AG10803 (cell line): ENCODE measurements at regions not wholly inside any gene's neighbourhood (a gene's known extent, or its start where the extent isn't known, plus 50 kb on each side); places are given as distances from the start of the nearest gene placed in this dataset.

Source experiments
- DNase-seq: peaks from one replicate; pipeline ENCODE4 v3.0.0; 2010; ENCODE audit warnings: low read depth
- H3K4me3 ChIP-seq: 2 replicates; pipeline ENCODE4 v1.5.1; 2011; ENCODE audit warnings: mild to moderate bottlenecking, low read length, control low read depth
- TF ChIP-seq, protein P1 (sequence below): conservative IDR thresholded peaks from 2 replicates; pipeline ENCODE4 v1.5.1; 2011; ENCODE audit warnings: mild to moderate bottlenecking, low read length, control low read depth, inconsistent platforms

DNA sequence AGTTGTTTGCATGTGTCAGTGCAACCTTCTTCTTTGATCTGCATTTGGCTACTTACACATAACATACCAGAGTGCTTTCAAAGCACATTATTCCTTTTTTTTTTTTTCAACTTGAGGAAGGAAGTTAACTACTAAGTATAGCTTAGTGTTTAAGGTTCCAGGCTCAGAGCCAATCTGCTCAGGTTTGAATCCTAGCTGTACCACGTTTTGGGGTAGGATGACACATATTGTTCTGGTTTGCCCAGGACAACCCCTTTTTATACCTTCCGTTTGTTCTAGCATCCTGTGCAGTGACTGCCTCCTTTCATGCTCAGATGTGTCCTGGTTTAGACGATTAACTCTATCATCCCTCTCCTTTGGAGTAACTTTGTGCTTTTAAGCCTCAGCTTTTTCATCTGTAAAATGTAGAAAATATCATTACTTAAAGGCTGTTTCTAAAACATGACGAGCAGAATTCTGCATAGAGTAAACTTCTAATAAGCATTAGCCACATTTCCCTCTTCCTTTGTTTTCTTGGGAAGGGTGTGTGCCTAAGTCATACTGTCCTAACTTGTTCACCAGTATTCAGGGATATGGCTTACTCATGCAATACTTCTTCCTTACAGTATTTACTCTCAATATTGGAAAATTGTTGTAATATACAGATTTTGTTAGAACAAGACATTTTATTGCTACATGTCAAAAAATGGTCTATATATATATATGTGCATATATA is 281.3 kb downstream of the C4orf33 start:
- TF ChIP-seq, protein P1, sequence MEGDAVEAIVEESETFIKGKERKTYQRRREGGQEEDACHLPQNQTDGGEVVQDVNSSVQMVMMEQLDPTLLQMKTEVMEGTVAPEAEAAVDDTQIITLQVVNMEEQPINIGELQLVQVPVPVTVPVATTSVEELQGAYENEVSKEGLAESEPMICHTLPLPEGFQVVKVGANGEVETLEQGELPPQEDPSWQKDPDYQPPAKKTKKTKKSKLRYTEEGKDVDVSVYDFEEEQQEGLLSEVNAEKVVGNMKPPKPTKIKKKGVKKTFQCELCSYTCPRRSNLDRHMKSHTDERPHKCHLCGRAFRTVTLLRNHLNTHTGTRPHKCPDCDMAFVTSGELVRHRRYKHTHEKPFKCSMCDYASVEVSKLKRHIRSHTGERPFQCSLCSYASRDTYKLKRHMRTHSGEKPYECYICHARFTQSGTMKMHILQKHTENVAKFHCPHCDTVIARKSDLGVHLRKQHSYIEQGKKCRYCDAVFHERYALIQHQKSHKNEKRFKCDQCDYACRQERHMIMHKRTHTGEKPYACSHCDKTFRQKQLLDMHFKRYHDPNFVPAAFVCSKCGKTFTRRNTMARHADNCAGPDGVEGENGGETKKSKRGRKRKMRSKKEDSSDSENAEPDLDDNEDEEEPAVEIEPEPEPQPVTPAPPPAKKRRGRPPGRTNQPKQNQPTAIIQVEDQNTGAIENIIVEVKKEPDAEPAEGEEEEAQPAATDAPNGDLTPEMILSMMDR = no peak
- H3K4me3 ChIP-seq = no peak overlapping the region
- no peak for DNase-seq

- TF ChIP-seq, protein P1 = no peak
- no peak for DNase-seq
- no peak overlapping the region for H3K4me3 ChIP-seq
Observed at GRCh38 chr4:129378364-129378763, 282.4 kb downstream of the C4orf33 start.

GRCh38 chr4:129379429-129379828 is 283.5 kb downstream of the C4orf33 start:
- DNase-seq = no peak
- no peak overlapping the region for H3K4me3 ChIP-seq
- TF ChIP-seq, protein P1 = no peak

GRCh38 chr4:129384974-129385373 is 289.0 kb downstream of the C4orf33 start:
- H3K4me3 ChIP-seq = no peak overlapping the region
- TF ChIP-seq, protein P1 = no peak
- DNase-seq = no peak

DNA sequence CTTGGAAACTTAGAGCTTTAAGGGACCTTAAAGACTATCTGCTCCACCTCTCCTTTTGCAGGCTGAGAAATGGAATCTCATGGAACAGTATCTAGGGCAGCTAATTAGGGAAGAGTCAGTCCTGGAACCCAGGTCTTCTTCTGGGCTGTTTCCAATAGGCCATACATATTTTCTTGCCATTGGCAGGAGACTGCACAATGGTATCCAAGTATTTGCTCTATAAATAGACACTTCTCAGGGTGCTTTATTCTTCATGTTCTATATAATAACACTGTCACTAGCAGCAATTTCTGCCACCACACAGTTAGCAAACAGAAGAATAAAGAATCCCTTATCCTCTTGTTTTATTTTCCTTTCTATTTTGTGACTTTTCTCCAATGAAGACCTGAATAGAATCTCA is 291.7 kb downstream of the C4orf33 start:
- H3K4me3 ChIP-seq = no peak overlapping the region
- TF ChIP-seq, protein P1 = no peak
- no peak for DNase-seq

GRCh38 chr4:129393976-129394375 is 298.0 kb downstream of the C4orf33 start:
- TF ChIP-seq, protein P1 = no peak
- H3K4me3 ChIP-seq = no peak overlapping the region
- no peak for DNase-seq

- TF ChIP-seq, protein P1 = no peak
- DNase-seq = no peak
Observed at GRCh38 chr4:129394635-129395034, 298.7 kb downstream of the C4orf33 start.

More at GRCh38 chr4:129394635-129395034, 298.7 kb downstream of the C4orf33 start:
- no peak overlapping the region for H3K4me3 ChIP-seq
